ENCODE measurements at regions not wholly inside any gene's neighbourhood (a gene's known extent, or its start where the extent isn't known, plus 50 kb on each side); places are given as distances from the start of the nearest gene placed in this dataset.
A peak's percentile ranks its signal among the peaks of the same experiment; 100 is the strongest.
"Not testable (repeated sequence)": the region's sequence is repeated elsewhere in the genome, so short reads cannot be mapped to it uniquely, and the experiment has no call there.

DNA sequence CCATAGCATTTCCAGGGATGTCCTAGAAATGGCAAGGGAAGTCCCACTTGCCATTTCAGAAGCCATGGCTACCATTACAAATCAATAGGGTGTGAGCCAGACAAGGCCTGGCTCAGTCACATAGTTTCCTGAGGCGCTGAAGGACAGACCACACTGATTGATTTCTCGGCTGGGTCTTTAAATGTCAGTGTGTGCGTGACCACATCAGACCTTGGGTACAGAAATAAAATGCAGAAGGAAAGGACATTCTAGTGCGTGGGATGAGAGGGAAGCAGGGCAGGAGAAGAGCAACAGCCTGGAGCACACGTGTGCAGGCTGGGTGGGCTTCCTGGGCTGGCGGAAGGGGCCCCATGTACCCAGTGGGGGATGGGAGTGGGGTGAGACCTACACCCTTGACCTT, 58.7 kb upstream of the LYRM9 start:
- TF ChIP-seq, protein P1, sequence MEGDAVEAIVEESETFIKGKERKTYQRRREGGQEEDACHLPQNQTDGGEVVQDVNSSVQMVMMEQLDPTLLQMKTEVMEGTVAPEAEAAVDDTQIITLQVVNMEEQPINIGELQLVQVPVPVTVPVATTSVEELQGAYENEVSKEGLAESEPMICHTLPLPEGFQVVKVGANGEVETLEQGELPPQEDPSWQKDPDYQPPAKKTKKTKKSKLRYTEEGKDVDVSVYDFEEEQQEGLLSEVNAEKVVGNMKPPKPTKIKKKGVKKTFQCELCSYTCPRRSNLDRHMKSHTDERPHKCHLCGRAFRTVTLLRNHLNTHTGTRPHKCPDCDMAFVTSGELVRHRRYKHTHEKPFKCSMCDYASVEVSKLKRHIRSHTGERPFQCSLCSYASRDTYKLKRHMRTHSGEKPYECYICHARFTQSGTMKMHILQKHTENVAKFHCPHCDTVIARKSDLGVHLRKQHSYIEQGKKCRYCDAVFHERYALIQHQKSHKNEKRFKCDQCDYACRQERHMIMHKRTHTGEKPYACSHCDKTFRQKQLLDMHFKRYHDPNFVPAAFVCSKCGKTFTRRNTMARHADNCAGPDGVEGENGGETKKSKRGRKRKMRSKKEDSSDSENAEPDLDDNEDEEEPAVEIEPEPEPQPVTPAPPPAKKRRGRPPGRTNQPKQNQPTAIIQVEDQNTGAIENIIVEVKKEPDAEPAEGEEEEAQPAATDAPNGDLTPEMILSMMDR (IDR thresholded peaks at IDR 0.05; ENCODE audit: insufficient read depth, missing control alignments), result no peak
- DNase-seq (ENCODE audit: insufficient read length, low spot score) (no peak), FAIRE-seq (no peak)

DNA sequence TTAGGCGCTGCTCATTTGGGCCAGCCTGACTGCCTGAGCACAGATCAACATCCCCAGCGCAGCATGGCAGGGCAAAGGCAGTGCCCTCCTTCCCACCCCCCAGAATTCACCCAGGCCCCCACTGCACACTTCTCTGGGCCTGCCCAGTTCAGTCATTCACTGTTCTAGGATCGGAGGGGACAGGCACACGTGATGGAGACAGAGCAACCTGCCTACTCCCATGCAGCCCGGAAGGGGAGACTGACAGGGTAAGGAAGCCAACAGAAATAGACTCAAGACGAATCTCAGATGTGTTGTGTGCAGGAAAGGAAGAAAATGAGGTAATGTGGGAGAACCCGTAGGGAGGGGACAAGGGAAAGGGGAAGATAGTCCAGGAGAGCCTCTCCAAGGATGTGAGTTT, 59.2 kb upstream of the LYRM9 start:
- TF ChIP-seq, protein P1 (IDR thresholded peaks at IDR 0.05; ENCODE audit: insufficient read depth, missing control alignments), result no peak
- DNase-seq (ENCODE audit: insufficient read length, low spot score) (no peak), FAIRE-seq (no peak)

- DNase-seq (ENCODE audit: insufficient read length, low spot score) (no peak), FAIRE-seq (no peak)
- TF ChIP-seq, protein P1 (IDR thresholded peaks at IDR 0.05; ENCODE audit: insufficient read depth, missing control alignments), result no peak
Measured at GRCh38 chr17:27954548-27955495, 61.7 kb upstream of the LYRM9 start.

DNA sequence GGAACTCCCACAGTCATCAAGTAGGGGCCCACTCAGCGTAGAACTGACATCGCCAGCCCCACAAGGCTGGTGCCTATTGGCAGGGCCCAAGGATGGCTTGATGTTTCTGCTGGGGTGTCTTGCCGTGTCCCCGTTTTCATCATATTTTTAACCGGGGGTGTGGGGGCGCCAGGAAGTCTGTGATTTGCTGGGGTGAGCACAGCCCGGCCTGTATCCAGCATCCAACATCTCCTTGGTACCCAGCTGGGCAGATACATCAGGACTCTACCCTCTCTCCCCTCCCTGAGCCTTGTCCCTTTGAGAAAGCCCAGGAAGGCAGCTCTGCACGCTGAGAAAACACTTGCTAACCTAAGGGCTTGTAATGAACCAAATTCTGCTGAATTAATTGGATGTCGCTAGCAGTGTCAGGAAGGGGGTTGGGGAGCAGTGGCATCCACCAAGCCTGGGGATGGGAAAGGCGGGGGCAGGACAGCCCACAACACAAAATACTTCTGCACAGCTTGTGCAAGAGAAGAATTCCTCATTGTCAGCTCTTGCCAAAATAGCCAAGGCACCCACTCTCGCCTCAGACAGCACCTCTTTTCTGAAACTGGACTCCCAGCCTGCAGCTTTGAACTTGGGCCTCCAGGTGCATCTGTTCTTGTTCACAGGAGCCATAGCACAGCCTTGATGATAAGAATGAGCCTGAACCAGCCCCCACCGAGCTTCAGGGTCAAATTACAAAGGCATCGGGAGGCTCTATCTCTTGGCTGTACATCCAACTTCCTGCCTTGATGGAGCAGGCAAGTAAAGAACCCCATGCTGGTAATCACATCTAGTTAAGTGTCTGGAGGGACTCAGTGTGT, 63.7 kb upstream of the LYRM9 start:
- DNase-seq (ENCODE audit: insufficient read length, low spot score) (no peak), FAIRE-seq (no peak)
- TF ChIP-seq, protein P1 (IDR thresholded peaks at IDR 0.05; ENCODE audit: insufficient read depth, missing control alignments), result no peak

- FAIRE-seq; DNase-seq (ENCODE audit: insufficient read length, low spot score): not testable (repeated sequence)
Measured at GRCh38 chr17:27957446-27957793, 64.3 kb upstream of the LYRM9 start.

DNA sequence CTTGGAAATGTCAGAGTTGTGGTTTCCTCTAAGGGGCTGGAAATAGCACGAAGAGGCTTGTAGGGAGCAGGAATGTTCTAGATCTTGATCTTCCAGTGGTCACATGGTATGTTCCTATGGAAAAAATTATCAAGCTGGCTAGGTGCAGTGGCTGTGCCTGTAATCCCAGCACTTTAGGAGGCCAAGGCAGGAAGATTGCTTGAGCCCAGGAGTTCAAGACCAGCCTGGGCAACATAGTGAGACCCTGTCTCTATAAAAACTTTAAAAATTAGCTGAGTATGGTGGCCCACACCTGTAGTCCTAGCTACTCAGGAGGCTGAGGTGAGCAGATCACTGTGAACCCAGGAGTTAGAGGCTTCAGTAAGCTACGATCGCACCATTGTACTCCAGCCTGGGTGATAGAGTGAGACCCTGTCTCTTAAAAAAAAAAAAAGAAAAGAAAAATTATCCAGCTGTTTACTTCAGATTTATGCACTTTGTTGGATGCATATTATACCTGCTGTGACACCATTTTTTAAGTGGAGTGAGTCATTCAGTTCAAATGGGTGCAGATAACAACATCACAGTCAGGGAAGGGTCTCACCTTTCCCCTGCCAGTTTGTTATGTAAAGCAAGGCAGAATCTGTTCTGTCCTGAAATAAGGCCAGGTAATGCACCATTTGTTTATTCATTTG, 65.7 kb upstream of the LYRM9 start:
- DNase-seq (ENCODE audit: insufficient read length, low spot score) (no peak), FAIRE-seq (no peak)
- TF ChIP-seq, protein P1 (IDR thresholded peaks at IDR 0.05; ENCODE audit: insufficient read depth, missing control alignments), result no peak

- DNase-seq (ENCODE audit: insufficient read length, low spot score), result peak; percentile 57
- TF ChIP-seq, protein P1 (IDR thresholded peaks at IDR 0.05; ENCODE audit: insufficient read depth, missing control alignments), result no peak
- peak; percentile 91 for FAIRE-seq
Measured at GRCh38 chr17:27959382-27959709, 66.2 kb upstream of the LYRM9 start.

Measured in D721Med (cell line).